Astrocyte of the cerebellum (primary cell): ENCODE measurements at regions not wholly inside any gene's neighbourhood (a gene's known extent, or its start where the extent isn't known, plus 50 kb on each side); places are given as distances from the start of the nearest gene placed in this dataset.

Experiments
- DNase-seq: peaks from one replicate; pipeline ENCODE4 v3.0.0-alpha.2; 2011; ENCODE audit warnings: low read depth
- H3K4me3 ChIP-seq: 2 replicates; pipeline ENCODE4 v1.5.1; 2011; ENCODE audit warnings: mild to moderate bottlenecking, low read depth, low read length, moderate library complexity
- in situ Hi-C: cut with HindIII; loops from 2 replicates; pipeline ENCODE4 v1.10.0; 2017; ENCODE audit warnings: low sequenced_read_pairs
- TF ChIP-seq, protein P1 (sequence below): IDR thresholded peaks from 2 replicates; pipeline ENCODE4 v1.5.1; 2012; ENCODE audit warnings: low read length, low read depth, moderate library complexity, mild to moderate bottlenecking; ENCODE audit errors: missing control alignments

DNA sequence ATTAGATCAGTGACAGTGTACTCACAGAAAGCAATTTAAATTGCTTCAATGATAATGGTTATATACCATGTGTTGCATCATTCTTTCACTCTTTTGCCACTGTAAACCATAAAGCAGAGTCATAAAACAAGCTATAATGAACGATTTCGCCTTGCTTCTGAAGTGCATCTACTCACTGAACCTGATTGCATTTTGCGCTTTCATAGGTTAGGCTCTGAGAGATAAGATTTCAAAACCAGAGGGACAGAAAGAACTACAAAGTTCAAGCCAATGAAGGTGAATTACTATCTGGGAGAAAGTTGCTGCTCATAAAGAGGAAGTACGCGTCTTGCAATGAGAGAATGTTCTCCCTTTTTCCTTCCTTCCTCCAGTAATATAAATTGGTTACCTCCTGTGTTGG, 412.7 kb downstream of the CETN3 start:
- in situ Hi-C loops, result no loop called here
- no peak overlapping the region for H3K4me3 ChIP-seq
- TF ChIP-seq, protein P1, sequence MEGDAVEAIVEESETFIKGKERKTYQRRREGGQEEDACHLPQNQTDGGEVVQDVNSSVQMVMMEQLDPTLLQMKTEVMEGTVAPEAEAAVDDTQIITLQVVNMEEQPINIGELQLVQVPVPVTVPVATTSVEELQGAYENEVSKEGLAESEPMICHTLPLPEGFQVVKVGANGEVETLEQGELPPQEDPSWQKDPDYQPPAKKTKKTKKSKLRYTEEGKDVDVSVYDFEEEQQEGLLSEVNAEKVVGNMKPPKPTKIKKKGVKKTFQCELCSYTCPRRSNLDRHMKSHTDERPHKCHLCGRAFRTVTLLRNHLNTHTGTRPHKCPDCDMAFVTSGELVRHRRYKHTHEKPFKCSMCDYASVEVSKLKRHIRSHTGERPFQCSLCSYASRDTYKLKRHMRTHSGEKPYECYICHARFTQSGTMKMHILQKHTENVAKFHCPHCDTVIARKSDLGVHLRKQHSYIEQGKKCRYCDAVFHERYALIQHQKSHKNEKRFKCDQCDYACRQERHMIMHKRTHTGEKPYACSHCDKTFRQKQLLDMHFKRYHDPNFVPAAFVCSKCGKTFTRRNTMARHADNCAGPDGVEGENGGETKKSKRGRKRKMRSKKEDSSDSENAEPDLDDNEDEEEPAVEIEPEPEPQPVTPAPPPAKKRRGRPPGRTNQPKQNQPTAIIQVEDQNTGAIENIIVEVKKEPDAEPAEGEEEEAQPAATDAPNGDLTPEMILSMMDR, result no peak
- no peak for DNase-seq

DNA sequence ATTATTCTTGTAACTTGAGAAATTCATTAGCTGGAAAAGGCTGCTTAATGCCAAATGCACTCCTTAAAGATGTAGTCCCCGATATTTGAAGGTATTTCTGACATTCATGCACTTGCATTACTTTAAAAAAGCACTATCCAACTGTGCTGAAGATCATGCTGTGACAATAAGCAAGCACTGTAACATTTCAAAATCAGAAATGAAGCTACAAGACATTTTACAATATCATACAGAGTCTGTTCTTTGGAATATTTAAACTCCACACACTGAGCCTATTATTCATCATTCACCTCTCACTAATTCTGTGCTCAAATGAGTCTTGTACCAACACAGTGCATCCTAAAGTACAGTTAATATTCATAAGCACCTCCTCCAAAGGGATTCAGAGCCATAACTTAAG, 413.2 kb downstream of the CETN3 start:
- no peak for DNase-seq
- in situ Hi-C loops, result no loop called here
- TF ChIP-seq, protein P1, result no peak
- no peak overlapping the region for H3K4me3 ChIP-seq

DNA sequence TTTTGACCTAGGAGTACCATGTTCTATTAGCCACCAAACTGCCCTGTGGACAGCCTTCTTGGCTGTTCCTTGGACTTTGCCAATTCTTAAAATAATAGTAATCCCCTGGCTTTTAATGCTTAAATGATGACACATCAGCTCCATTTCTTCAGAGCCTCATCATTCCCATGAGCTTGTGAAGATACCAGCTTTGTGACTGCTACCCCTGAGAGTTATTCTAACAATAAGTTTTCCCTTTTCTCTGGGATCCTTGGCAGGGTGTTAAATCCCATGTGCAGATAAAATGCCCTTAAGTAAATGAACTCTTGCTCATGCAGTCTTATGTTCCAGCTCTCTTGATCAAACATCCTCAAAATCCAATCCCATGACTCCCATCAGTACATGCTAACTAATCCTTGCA, 415.3 kb downstream of the CETN3 start:
- TF ChIP-seq, protein P1, result no peak
- in situ Hi-C loops, result no loop called here
- no peak for DNase-seq
- H3K4me3 ChIP-seq, result no peak overlapping the region

DNA sequence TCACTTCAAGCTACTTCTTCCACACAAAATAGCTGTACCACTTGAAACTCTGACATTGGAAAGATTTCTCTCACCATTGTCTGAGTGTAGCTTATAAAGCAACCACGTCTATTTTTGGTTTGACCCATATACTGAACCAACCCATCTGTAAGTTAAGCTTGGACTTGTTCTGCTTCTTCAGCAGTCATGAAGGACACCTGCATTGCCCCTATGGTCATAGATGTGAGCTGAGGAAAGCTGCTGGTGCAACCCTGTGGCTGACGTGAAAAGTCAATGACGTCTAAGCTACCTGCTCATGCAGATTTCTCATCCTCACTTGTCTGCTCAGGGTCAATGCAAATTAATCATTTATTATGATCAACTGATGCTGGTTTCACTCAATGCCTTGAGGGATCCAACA, 417.4 kb downstream of the CETN3 start:
- TF ChIP-seq, protein P1, result no peak
- in situ Hi-C loops, result no loop called here

DNA sequence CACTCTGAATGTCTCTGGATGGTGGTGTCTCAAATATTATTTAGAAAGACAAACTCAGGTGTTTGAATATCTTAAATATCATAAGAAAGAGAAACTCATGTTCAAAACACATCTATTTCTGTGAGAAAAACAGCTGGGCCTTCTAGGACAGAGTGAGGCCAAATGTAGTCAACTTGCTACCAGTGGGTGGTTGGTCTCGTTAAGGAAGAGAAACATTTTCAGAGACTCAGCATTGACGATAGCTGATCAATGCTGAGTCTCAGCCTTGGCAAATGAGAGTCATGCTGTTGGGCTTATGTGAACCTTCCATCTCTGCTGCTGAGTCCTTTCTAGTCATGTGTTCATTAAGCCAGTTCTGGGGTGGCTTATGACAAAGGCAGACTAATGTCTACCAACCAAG, 418.0 kb downstream of the CETN3 start:
- H3K4me3 ChIP-seq, result no peak overlapping the region
- TF ChIP-seq, protein P1, result no peak
- in situ Hi-C loops, result no loop called here
- DNase-seq, result no peak

More for the DNA sequence above, 417.4 kb downstream of the CETN3 start:
- DNase-seq, result no peak
- no peak overlapping the region for H3K4me3 ChIP-seq

DNA sequence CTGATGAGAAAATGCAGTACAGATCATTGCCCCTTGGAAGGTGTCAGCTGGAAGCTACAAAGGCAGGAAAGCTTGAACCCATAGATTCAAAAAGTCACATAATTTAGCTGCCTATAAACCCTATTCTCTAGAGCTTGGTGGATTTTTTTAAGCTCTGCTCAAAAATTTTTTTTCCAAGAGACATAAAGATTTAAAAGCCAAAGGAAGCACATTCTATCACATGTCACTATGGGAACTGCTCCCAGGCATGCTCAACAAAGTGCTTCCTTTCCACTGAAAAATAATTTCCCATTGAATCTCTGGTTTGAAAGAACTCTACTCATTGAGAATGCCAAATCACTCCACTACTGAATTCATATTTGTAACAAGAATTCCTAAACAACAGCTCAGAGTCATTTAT, 419.8 kb downstream of the CETN3 start:
- H3K4me3 ChIP-seq, result no peak overlapping the region
- TF ChIP-seq, protein P1, result no peak
- in situ Hi-C loops, result no loop called here
- no peak for DNase-seq

DNA sequence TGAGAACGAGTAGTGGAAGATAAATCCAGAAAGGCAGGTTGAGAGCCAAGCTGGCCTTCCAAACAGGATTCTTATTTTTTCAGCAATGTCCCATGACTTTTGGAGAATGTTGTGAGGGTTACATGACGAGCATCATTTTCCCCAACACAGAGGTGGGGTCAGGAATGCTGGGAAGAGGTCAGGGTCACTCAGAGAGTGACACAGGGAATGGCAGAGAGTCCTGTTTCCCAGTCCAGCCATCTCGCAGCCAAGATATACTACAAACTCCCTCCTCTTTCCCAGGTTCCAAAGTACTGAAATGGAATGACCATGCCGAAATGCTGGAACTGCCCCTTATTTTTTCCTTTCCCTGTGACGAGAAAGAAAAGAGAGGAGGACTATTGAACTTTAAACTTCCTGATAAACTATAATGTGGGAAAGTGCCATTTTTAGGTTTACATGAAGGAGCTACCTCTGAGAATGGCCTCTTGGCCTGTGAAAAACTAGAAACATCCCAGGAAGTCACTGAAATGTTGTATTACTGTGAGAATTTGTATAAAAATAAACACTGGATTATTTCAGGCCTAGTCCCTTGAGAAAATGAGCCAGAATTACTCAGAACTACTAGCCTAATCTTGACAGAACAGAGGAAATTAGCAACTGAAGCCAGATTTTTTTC, 420.4 kb downstream of the CETN3 start:
- in situ Hi-C loops, result no loop called here
- TF ChIP-seq, protein P1, result no peak
- DNase-seq, result no peak
- H3K4me3 ChIP-seq, result no peak overlapping the region
